Activated T-helper 9 cell treated with anti-CD3 and anti-CD28 coated beads, Interleukin-2, amount 50 U/mL, for 16 hours (primary cell): ENCODE measurements at regions not wholly inside any gene's neighbourhood (a gene's known extent, or its start where the extent isn't known, plus 50 kb on each side); places are given as distances from the start of the nearest gene placed in this dataset.
A peak's percentile ranks its signal among the peaks of the same experiment; 100 is the strongest.
"Not testable (repeated sequence)": the region's sequence is repeated elsewhere in the genome, so short reads cannot be mapped to it uniquely, and the experiment has no call there.

Experiments
- DNase-seq: peaks from one replicate; pipeline ENCODE4 v3.0.0-alpha.2; 2020; ENCODE audit warnings: low read depth

DNA sequence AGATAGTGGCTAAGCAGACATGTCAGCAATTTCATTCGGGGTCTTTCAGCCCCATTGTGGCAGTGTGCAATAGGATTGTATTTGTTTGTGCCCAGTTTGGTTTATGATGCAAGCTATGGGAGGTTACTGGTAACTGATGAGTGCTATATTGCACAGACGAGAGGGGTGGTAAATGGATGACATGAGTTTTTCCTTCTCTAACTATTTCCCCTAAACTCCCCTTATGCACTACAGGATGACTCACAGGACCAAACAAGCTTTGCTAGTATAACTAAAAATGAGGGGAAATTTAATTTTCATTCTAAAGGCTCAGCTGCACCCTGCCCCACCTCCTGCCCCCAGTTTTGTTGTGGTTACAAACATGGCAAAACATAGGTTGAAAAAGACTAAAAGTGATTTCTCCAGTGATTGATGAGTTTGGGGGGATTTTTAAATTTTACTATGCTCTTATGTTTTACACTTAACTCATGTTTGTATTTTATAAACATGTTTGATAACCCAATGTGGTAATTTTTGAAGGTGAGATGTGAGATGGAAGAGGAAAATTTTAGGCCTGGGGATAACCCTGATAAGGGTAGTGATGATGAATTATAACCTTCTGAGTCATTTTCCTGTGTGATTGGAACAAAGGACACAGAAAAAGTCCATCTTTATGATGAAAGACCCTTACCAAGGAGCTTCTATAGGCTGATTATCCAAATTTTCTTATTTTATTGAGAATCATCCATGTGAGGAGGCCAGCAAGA is 60.8 kb upstream of the NAMPT start:
- DNase-seq: peak; percentile 42

DNA sequence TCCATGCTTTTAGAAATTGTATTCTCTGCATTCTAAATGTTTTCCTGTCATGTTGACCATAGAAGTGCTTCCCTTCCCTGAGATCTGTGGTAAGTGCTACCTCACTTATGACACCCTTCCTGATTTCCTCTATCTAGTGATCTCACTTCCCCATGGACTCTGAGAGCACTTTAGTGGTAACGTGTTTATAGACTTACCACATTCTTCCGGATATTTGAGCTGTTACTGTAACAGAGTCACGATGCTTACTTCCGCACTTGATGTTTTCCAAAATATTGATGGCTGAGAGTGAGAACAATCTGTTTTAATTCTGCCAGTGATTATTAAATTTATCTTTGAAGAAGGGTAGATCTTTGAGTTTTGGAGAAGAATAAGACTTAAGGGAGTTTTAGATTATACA is 60.1 kb upstream of the NAMPT start:
- DNase-seq: no peak

DNA sequence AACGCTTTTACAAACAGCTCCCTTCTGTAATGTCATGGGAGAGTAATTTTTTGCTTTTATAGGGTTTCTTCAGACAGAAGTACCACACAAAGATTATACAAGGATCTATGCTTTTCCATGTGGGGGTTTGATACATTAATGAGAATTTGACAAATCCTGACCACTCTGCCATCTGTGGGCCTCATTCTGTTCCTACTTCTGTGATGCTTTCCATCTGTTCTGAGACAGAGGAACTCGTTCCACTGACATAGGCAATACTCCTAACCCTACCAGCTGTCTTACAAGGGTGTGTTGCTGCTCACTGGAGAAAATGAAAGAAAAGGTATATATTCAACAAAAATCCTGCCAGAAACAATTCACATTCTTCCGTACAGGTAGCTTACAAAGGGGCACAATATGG is 59.4 kb upstream of the NAMPT start:
- DNase-seq: no peak

DNA sequence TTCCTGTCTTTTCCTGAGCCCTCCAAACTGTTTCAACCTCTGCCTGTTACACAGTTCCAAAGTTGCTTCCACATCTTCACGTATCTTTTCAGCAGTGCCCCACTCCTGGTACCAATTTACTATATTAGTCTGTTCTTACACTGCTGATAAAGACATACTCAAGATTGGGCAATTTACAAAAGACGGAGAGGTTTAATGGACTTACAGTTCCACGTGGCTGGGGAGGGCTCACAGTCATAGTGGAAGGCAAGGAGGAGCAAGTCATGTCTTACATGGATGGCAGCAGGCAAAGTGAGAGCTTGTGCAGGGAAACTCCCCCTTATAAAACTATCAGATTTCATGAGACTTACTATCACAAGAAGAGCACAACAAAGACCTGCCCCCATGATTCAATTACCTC is 57.3 kb upstream of the NAMPT start:
- not testable (repeated sequence) for DNase-seq

DNA sequence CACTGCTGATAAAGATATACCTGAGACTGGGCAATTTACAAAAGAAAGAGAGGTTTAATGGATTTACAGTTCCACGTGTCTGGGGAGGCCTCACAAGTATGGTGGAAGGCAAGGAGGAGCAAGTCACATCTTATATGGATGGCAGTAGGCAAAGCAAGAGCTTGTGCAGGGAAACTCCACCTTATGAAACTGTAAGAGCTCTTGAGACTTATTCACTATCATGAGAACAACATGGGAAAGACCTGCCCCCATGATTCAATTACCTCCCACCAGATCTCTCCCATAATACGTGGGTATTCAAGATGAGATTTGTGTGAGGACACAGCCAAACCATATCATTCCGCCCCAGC is 55.4 kb upstream of the NAMPT start:
- not testable (repeated sequence) for DNase-seq

DNA sequence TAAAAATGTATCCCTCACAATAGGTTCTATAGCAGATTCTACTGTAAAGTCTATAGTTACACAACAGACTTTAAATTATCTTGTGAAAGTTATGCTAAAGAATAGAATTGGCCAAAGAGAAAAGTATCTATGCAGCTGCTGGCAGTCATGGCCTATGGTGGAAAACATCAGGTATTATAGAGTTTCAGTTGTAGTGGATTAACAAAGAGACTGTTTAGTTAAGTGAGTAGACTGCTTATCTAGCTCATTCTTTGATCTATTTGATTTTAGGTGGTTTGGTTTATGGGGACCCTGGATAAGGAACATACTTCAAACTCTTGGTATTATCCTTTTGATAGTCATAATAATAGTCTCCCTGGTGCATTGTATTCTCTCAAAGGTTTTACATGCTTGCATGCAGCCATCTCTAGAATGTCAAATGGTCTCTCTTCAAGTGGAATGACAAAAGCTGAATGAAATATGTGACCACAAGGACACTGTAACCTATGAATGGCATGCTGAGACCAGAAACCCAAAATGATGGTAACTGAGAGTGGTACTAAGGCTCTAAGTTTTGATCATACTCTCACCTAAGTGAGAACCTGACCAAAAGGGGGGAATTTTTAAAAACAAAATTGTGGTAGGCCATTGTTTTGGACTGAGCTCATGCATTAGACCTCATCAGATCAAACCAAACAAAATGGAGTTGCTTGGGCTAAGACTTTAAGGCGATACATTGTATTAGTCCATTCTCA is 54.9 kb upstream of the NAMPT start:
- DNase-seq: no peak

DNA sequence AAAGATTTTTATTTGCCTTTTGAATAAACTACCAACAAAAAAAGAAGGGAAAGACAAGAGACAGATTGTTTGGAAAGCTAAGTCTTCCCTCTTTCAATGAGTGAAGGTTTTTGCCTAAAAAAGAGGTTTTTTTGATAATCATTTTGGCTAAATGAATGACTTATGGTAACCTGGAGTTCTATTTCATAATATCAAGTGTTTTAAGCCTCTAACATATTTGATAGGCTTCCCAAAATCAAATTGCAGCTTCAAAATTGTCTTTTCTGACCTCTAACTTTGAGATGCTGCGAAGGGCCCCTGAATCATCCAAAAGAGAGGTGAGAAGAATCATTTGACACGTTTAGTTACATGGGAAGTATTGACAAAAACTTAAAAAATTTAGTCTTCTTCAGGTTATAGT is 53.0 kb upstream of the NAMPT start:
- DNase-seq: no peak

DNA sequence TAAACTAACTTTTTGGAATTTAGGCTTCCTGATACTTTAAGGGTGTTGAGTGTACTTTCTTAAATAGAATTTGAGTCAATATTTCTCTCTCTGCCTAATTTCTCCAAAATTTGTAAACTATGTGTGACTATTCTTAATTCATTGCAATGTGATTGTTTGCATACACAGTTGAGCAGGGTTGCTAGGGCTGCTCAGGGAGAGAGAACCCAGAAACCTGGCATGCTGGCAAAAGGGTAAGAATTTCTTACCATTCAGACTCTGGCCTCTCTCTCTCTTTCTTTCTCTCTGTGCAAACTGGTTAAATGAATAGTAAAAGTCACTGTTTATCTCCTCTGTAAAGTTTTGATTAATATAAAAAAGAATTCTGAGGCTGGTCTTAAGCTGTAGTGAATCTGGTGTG is 51.0 kb upstream of the NAMPT start:
- no peak for DNase-seq
